GM18499 (cell line): ENCODE measurements at regions not wholly inside any gene's neighbourhood (a gene's known extent, or its start where the extent isn't known, plus 50 kb on each side); places are given as distances from the start of the nearest gene placed in this dataset.

Experiments used
- ATAC-seq: cut with Tn5 transposase; IDR thresholded peaks from one replicate; pipeline ENCODE4 v1.9.1; 2021; ENCODE audit warnings: moderate number of reproducible peaks; ENCODE audit not compliant: insufficient read depth, unreplicated experiment

- ATAC-seq, result no peak
Observed at GRCh38 chr2:139000131-139000785, 220.1 kb upstream of the NXPH2 start.

GRCh38 chr2:138997856-138998517 is 217.8 kb upstream of the NXPH2 start:
- no peak for ATAC-seq

- no peak for ATAC-seq
Observed at GRCh38 chr2:138997346-138997745, 217.2 kb upstream of the NXPH2 start.

GRCh38 chr2:138994502-138994901 is 214.3 kb upstream of the NXPH2 start:
- ATAC-seq, result no peak

- ATAC-seq, result no peak
Observed at GRCh38 chr2:138985881-138986280, 205.7 kb upstream of the NXPH2 start.

- ATAC-seq, result no peak
Observed at GRCh38 chr2:138979131-138979785, 199.1 kb upstream of the NXPH2 start.

GRCh38 chr2:138974651-138975050 is 194.5 kb upstream of the NXPH2 start:
- no peak for ATAC-seq

GRCh38 chr2:138964418-138964817 is 184.2 kb upstream of the NXPH2 start:
- ATAC-seq, result no peak

- no peak for ATAC-seq
Observed at GRCh38 chr2:138962686-138963085, 182.5 kb upstream of the NXPH2 start.

GRCh38 chr2:138960191-138960590 is 180.0 kb upstream of the NXPH2 start:
- no peak for ATAC-seq

- no peak for ATAC-seq
Observed at GRCh38 chr2:138959031-138959430, 178.8 kb upstream of the NXPH2 start.

- no peak for ATAC-seq
Observed at GRCh38 chr2:138956116-138956515, 175.9 kb upstream of the NXPH2 start.

GRCh38 chr2:138950486-138950885 is 170.3 kb upstream of the NXPH2 start:
- no peak for ATAC-seq

GRCh38 chr2:138949517-138949916 is 169.3 kb upstream of the NXPH2 start:
- ATAC-seq, result no peak

GRCh38 chr2:138948070-138948539 is 167.9 kb upstream of the NXPH2 start:
- peak; percentile 74 for ATAC-seq

- no peak for ATAC-seq
Observed at GRCh38 chr2:138943470-138943869, 163.3 kb upstream of the NXPH2 start.

GRCh38 chr2:138942466-138942865 is 162.3 kb upstream of the NXPH2 start:
- no peak for ATAC-seq

GRCh38 chr2:138931284-138932256 is 151.4 kb upstream of the NXPH2 start:
- ATAC-seq, result no peak

GRCh38 chr2:138930571-138930970 is 150.4 kb upstream of the NXPH2 start:
- ATAC-seq, result no peak

GRCh38 chr2:138928374-138929021 is 148.3 kb upstream of the NXPH2 start:
- ATAC-seq, result no peak
